Stimulated activated naive CD8-positive, alpha-beta T cell treated with anti-CD3 and anti-CD28 coated beads, Interleukin-15, Interleukin-2, amounts not matched to agents 100 ng/mL and 50 ng/mL, for 24 hours (primary cell): ENCODE measurements at regions not wholly inside any gene's neighbourhood (a gene's known extent, or its start where the extent isn't known, plus 50 kb on each side); places are given as distances from the start of the nearest gene placed in this dataset.
A peak's percentile ranks its signal among the peaks of the same experiment; 100 is the strongest.

Source experiments
- H3K27ac Mint-ChIP-seq: one replicate; pipeline ENCODE4 v1.8.0; 2021; ENCODE audit warnings: mild to moderate bottlenecking, mixed read lengths
- H3K27me3 Mint-ChIP-seq: one replicate; pipeline ENCODE4 v1.8.0; 2021; ENCODE audit warnings: mixed read lengths
- H3K36me3 Mint-ChIP-seq: one replicate; pipeline ENCODE4 v1.8.0; 2021; ENCODE audit warnings: low read depth, mixed read lengths
- H3K4me1 Mint-ChIP-seq: one replicate; pipeline ENCODE4 v1.8.0; 2021; ENCODE audit warnings: low read depth, mixed read lengths
- H3K4me3 Mint-ChIP-seq: one replicate; pipeline ENCODE4 v1.8.0; 2021; ENCODE audit warnings: mild to moderate bottlenecking, mixed read lengths
- H3K9me3 Mint-ChIP-seq: one replicate; pipeline ENCODE4 v1.8.0; 2021; ENCODE audit warnings: mixed read lengths

DNA sequence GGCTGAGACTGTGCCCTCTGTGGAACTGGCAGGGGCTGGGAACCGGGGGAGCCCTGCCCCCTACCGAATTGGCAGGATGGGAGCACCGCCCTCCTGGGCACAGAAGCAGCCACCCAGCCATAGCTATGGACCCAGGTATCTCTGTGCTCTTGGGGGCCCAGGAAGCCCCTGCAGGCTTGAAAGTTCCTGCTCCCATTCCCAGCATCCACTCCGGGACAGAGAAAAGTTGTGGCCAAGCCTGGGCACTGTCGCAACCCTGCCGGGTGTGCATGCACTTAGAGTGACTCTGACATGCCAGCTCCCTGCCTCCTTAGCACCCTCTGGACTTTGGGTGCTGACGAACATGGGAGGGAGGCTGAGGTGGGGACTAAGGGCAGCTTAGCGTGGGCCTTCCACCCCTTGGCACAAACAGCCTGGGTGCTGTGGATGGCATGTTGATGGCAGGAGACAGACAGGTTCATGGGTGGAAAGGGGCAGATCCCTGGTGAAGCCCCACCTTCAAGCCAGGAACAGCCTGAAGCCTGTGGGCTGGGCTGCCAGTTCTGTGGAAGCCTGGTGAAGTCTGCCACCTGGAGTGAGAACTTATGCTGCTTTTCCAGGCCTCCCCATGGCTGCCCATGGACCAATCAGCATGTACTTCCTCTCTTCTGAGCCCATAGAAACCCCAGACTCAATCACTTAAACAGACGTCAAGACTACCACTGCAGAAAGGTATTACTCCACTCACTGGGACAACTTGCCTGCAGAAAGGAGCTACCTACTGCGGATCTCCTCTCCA lies 279.0 kb downstream of the ATXN7L3B start:
- Mint-ChIP-seq H3K9me3 (peaks cover 12% of the 10 kb centered on the region), H3K27ac (no peak overlapping the region), H3K4me1 (no peaks in the 10 kb centered on the region), H3K27me3 (no peaks in the 10 kb centered on the region), H3K4me3 (no peak overlapping the region), H3K36me3 (no peaks in the 10 kb centered on the region)

DNA sequence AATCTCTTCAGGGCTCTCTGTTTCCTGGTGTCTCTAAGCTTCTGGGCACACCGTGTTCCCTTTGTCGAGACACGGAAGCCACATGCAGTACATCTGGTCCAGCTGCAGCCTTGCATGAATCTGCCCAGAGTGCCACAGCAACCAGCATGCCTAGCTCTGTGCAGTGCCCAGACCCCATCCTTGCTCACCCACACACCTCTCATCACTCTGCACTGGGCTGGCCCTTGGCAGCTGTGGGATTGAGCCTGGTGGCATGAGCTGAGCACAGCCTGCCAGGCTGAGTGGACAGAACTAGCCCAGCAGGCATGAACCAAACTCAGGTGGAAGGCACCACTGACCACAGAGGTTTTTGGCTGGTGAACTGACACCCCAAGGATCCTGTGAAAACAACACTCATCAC lies 279.9 kb downstream of the ATXN7L3B start:
- peaks cover 12% of the 10 kb centered on the region for H3K9me3 Mint-ChIP-seq
- no peaks in the 10 kb centered on the region for H3K4me1 Mint-ChIP-seq
- H3K4me3 Mint-ChIP-seq: no peak overlapping the region
- no peaks in the 10 kb centered on the region for H3K36me3 Mint-ChIP-seq
- no peak overlapping the region for H3K27ac Mint-ChIP-seq
- no peaks in the 10 kb centered on the region for H3K27me3 Mint-ChIP-seq

DNA sequence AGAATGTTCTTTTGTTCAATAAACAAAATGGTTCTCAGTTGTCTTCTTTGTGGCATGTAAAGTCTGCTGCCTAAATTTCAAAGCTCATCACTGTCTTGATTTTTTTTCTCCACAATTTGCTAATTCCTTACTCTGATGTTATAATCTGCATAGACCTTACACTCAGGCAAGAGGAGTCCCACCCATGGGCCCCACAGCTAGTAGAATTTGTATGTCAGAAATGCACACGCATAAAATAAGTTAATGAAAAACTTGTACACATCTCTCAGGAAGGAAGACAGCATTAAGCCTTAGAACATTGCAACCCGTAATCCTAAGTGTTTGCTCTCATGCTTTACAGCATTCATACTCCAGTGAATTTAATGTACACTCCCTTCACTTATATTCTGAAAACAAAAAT lies 280.8 kb downstream of the ATXN7L3B start:
- Mint-ChIP-seq H3K9me3 (peaks cover 12% of the 10 kb centered on the region), H3K27ac (no peak overlapping the region), H3K36me3 (no peaks in the 10 kb centered on the region), H3K4me1 (no peaks in the 10 kb centered on the region), H3K27me3 (no peaks in the 10 kb centered on the region), H3K4me3 (no peak overlapping the region)

DNA sequence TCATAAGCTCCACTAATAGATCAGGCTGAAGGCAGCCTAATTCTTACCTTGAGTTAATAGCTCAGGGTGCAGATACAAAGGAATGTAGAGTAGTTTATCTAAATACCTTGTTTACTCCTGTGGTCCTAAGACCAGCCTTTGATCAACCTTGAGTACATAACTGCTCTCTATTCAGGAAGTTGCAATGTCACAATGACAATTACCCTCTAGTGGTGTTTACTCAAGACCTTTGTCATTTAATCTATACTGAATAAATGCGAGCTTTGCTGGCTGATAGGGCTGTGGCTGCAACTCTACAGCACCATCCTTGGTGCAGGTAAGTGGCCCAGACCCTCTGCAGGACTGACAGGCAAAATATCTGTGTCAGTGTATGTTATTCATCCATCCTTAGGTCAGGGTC lies 282.7 kb downstream of the ATXN7L3B start:
- Mint-ChIP-seq H3K27me3 (no peaks in the 10 kb centered on the region), H3K4me3 (no peak overlapping the region), H3K9me3 (peaks cover 7% of the 10 kb centered on the region), H3K4me1 (no peaks in the 10 kb centered on the region), H3K27ac (no peak overlapping the region), H3K36me3 (no peaks in the 10 kb centered on the region)

DNA sequence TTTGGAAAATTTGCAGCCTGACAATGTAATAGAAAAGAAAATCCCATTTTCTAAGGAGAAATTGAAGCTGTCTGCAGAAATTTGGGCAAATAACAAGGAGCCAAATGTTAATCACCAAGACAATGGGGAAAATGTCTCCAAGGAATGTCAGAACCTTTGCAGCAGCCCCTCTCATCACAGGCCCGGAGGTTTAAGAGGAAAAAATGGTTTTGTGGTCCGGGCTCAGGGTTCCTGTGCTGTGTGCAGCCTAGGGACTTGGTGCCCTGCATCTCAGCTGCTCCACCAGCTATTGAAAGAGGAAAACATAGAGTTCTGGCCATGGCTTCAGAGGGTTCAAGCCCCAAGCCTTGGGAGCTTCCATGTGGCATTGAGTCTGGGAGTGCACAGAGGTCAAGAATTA lies 298.9 kb downstream of the ATXN7L3B start:
- peaks cover 25% of the 10 kb centered on the region for H3K9me3 Mint-ChIP-seq
- H3K4me1 Mint-ChIP-seq: no peaks in the 10 kb centered on the region
- no peak overlapping the region for H3K27ac Mint-ChIP-seq
- no peaks in the 10 kb centered on the region for H3K36me3 Mint-ChIP-seq
- H3K27me3 Mint-ChIP-seq: no peaks in the 10 kb centered on the region
- no peak overlapping the region for H3K4me3 Mint-ChIP-seq

DNA sequence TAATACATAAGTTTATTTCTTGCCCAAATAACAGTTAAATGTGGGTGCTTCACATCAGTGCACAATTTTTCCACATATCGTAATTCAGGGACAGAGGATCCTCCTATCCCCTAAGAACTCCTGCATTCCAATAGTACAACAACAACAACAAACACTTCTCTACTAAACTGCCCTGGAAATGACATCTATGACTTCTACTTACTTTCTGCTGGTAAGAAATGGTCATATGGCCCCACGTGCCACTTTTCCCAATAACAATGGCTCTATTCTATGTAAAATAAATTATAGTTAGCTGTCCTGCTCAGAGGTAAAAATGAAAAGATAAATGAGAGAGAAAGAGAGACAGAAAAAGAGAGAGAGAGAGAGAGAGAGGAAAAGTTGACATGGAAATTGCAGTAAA lies 308.5 kb downstream of the ATXN7L3B start:
- H3K27ac Mint-ChIP-seq: no peak overlapping the region
- no peaks in the 10 kb centered on the region for H3K4me1 Mint-ChIP-seq
- H3K4me3 Mint-ChIP-seq: no peak overlapping the region
- no peaks in the 10 kb centered on the region for H3K27me3 Mint-ChIP-seq
- H3K36me3 Mint-ChIP-seq: no peaks in the 10 kb centered on the region
- H3K9me3 Mint-ChIP-seq: no peaks in the 10 kb centered on the region

DNA sequence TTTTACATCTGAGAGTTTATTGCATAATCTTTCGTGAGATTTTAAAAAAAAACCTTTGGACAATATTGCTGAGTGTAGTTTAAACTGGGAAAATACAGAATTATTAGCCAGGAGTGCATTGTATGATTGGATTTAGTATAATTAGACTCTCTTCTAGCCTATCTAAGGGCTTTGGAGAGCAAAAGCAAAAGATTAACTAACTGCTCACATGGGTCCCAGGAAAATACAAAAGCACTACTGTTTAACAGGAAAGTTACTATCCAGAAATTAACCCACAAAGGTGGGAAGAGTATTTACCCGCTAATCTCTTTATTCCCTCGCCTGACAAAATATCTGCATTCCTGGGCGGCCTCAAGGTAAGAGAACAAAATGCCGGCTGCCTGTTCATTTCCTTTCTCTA lies 309.5 kb downstream of the ATXN7L3B start:
- H3K9me3 Mint-ChIP-seq: no peaks in the 10 kb centered on the region
- H3K27me3 Mint-ChIP-seq: no peaks in the 10 kb centered on the region
- H3K4me3 Mint-ChIP-seq: no peak overlapping the region
- no peak overlapping the region for H3K27ac Mint-ChIP-seq
- no peaks in the 10 kb centered on the region for H3K36me3 Mint-ChIP-seq
- H3K4me1 Mint-ChIP-seq: no peaks in the 10 kb centered on the region

DNA sequence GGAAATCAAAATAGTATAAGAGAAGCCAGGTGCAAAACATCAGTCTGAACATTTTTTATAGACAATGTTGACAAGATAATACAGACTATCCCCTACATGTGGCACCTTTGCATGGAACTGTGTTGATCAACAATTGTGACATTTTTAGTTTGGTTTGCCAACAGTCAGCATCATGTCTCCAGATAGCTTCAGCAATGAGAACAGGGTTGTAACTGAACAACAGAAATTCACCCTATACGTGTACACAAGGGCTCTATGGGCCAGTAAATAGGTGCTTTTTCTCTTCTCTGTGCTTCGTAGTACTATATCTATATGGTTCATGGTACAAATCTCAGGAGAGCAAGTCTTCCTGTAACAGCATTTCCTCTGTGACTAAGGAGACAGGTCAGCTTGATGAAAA lies 310.4 kb downstream of the ATXN7L3B start:
- no peak overlapping the region for H3K4me3 Mint-ChIP-seq
- H3K27me3 Mint-ChIP-seq: no peaks in the 10 kb centered on the region
- H3K36me3 Mint-ChIP-seq: no peaks in the 10 kb centered on the region

DNA sequence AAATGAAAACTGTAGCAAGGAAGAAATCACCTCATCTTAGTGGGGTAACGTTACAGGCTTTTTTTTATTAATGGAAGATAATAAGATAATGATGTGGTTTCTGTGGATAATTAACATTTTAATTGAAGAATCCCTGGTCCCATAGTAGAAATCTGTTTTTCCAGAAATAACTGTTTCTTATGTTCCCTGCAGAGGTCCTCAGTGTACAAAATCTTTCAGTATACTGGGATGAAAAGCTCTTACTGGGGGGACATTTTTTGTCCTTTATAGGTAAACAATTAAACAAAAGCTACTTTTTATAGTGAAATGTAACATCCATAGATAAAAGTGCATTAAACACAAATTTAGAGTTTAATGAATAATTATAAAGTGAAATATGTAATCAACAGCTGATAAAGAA lies 312.2 kb downstream of the ATXN7L3B start:
- H3K36me3 Mint-ChIP-seq: no peaks in the 10 kb centered on the region
- no peak overlapping the region for H3K4me3 Mint-ChIP-seq
- H3K9me3 Mint-ChIP-seq: no peaks in the 10 kb centered on the region
- H3K27me3 Mint-ChIP-seq: no peaks in the 10 kb centered on the region
- H3K4me1 Mint-ChIP-seq: no peaks in the 10 kb centered on the region
- no peak overlapping the region for H3K27ac Mint-ChIP-seq

More for the DNA sequence above, 310.4 kb downstream of the ATXN7L3B start:
- H3K4me1 Mint-ChIP-seq: no peaks in the 10 kb centered on the region
- H3K27ac Mint-ChIP-seq: no peak overlapping the region
- H3K9me3 Mint-ChIP-seq: no peaks in the 10 kb centered on the region

DNA sequence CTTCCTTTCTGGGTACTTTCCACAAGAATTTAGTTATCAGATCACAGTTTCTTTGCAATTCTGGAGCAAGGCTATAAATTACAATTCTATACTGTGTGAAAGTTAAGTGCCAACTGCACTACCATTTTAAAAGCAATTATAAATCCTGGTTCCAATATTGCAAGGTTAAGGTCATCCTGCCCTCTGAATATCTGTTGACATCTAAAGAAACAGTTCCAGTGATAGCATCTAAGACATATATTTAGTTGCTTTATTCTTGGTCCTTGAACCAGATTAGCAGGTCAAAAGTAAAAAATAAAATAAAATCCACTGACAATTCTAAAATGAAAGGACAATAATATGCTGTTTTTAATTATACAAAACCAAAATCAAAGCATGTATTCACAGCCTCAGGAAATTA lies 334.2 kb downstream of the ATXN7L3B start:
- no peaks in the 10 kb centered on the region for H3K4me1 Mint-ChIP-seq
- H3K4me3 Mint-ChIP-seq: no peak overlapping the region
- no peak overlapping the region for H3K27ac Mint-ChIP-seq
- no peaks in the 10 kb centered on the region for H3K9me3 Mint-ChIP-seq
- H3K36me3 Mint-ChIP-seq: no peaks in the 10 kb centered on the region
- H3K27me3 Mint-ChIP-seq: no peaks in the 10 kb centered on the region

DNA sequence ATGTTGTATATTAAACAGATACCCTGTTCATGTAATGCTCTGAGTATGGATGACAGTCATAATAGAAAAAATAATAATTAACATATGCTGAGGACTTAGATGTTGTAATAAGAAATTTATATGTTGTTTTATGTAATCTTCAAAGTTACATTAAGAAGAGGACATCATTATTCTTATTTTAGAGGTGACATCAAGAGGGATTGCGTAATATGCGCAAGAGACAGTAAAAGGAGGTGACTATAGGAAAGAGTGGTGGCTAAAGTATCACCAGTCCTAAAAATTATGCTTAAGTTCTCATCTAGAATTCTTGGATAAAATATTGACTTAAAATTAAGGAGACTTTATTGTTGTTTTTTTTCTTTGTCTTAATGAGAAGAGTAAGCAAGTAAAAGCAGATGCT lies 323.9 kb downstream of the KCNC2 start:
- no peak overlapping the region for H3K27ac Mint-ChIP-seq
- H3K9me3 Mint-ChIP-seq: peaks cover 6% of the 10 kb centered on the region
- H3K4me1 Mint-ChIP-seq: peaks cover 20% of the 10 kb centered on the region
- no peaks in the 10 kb centered on the region for H3K27me3 Mint-ChIP-seq
- H3K36me3 Mint-ChIP-seq: no peaks in the 10 kb centered on the region
- H3K4me3 Mint-ChIP-seq: no peak overlapping the region

DNA sequence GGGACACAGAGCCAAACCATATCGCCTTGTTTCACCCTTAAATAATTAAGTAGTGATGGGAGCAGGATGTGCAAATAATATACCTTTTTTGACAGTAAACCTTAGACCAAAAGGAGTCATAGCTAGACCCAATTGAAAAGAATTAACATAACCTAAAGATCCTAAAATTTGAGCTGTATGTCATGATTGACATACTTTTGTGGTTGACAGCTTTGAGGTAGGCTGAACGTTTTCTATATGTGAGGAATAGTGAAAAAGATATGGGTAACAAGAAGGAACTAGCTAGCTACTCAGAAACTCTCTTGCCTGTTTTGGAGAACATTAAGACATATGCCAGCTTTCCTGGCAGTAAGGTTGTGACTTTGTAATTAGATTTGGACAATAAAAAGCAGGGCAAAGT lies 320.6 kb downstream of the KCNC2 start:
- Mint-ChIP-seq H3K4me1 (peaks cover 37% of the 10 kb centered on the region), H3K4me3 (no peak overlapping the region), H3K36me3 (no peaks in the 10 kb centered on the region), H3K9me3 (peaks cover 6% of the 10 kb centered on the region), H3K27ac (no peak overlapping the region), H3K27me3 (no peaks in the 10 kb centered on the region)

DNA sequence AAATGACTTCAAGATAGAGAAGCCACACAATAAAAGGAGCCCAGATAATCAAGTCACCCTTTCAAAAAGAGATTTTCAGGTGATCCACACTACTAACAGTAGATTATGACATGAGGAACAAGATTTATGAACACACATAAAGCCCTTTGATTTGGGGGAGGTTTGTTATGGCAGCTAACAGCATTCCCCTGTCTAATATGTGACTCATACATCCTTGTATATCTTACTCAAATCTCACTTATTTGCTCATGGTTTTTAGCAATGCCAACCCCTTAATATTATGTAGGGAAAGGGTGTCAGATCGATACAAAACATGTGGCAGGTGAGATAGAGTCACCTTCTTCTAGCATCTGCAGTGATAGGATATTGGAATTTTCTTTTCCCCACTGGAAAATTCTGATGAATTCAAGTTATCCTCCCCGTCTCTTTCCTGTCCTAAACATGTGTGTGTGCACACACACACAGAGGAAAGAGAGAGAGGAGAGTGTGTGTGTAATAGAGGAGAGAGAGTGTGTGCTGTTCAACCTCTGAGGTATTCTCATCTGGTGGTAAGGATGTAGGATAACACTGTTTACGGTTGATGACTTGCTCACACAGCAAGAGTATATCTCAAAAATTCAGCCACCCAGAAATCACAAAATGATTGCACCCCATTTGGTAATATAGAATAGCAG lies 319.9 kb downstream of the KCNC2 start:
- Mint-ChIP-seq H3K36me3 (no peaks in the 10 kb centered on the region), H3K9me3 (peaks cover 6% of the 10 kb centered on the region), H3K4me1 (peaks cover 37% of the 10 kb centered on the region), H3K4me3 (no peak overlapping the region), H3K27ac (peak overlapping the region; percentile 22), H3K27me3 (no peaks in the 10 kb centered on the region)

DNA sequence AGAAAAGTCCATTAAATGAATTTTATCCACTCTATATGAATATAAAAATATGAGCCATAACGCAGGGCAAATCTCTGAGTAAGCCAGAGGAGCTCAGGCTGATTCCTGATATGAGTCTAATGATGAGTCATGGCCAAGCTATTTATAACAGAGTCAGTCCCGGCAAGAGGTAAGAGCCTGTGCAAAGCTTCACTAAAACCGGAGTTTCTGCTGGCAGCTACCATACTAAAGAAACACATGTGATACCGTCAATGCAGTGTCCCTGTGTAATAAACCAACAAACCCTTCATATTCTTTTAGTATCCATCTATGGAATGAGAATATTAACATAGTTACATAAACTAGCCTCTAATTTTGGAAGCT lies 319.4 kb downstream of the KCNC2 start:
- H3K27ac Mint-ChIP-seq: peak overlapping the region; percentile 22
- H3K4me3 Mint-ChIP-seq: no peak overlapping the region

DNA sequence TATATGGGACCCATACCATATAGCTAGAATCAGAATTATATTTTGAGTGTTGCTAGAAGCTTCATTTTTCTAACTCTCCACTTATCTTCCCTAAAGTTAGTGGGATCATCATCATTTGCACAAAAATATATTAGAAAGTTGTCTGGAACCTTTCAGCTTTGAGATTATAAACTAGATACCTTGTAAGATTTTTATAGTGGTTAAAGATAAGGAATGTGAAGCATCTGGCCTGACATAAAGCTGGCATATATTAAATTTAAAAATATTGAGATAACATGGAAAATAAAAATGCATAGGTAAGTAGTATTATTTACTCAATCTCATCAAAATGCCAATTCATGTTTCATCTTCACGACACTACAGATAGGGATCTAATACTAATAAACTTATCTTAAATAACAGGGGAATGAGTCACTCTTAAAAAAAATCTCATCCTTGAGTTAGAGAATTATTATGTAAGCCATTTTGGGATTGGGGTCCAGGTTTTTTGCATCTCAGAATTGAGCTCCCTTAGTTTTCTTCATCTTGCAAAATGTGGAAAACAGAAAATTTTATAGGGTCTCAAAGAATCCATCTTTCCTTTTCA lies 318.5 kb downstream of the KCNC2 start:
- Mint-ChIP-seq H3K27ac (no peak overlapping the region), H3K36me3 (no peaks in the 10 kb centered on the region), H3K9me3 (peaks cover 6% of the 10 kb centered on the region), H3K27me3 (no peaks in the 10 kb centered on the region), H3K4me1 (peaks cover 37% of the 10 kb centered on the region), H3K4me3 (no peak overlapping the region)

More for the DNA sequence above, 319.4 kb downstream of the KCNC2 start:
- Mint-ChIP-seq H3K27me3 (no peaks in the 10 kb centered on the region), H3K36me3 (no peaks in the 10 kb centered on the region), H3K9me3 (peaks cover 6% of the 10 kb centered on the region), H3K4me1 (peaks cover 37% of the 10 kb centered on the region)
